K562 (cell line): ENCODE measurements at regions not wholly inside any gene's neighbourhood (a gene's known extent, or its start where the extent isn't known, plus 50 kb on each side); places are given as distances from the start of the nearest gene placed in this dataset.

Experiments
- ATAC-seq: fragments of 200-7000 bp; cut with Tn5 transposase; 3 replicates; pipeline ENCODE4 v1.9.1; 2020; ENCODE audit warnings: moderate library complexity
- BruUV-seq: library from RNA; stranded (reverse); fragments of 400-500 nt; replicated peaks from 2 replicates; lab custom pipeline; 2021; lab: Mats Ljungman, UMichigan
- CTCF ChIA-PET: fragments of 300-600 bp; formaldehyde crosslinking; extraction: SDS; loops from one replicate; lab custom pipeline; 2021; ENCODE audit warnings: low intra/inter-chr PET ratio; lab: Yijun Ruan, JAX
- POLR2A ChIA-PET: fragments of 300-600, 350-650 bp; sonication (Branson Sonifier 250); formaldehyde crosslinking; extraction: SDS; loops from one replicate; lab custom pipeline; 2021; ENCODE audit warnings: antibody characterized with exemption, inconsistent platforms; lab: Yijun Ruan, JAX
- DNase-seq, 4 experiments: peaks; one replicate each; pipeline versions ENCODE4 v3.0.0 to v3.0.0-alpha.2; 2011 to 2018; ENCODE audit warnings: low spot score in 3 of 4, mixed read lengths in 3 of 4; ENCODE audit errors: extremely low read depth in 1 of 4
- FAIRE-seq: peaks from 2 replicates; lab custom pipeline; 2011; peaks lifted over from hg19 to GRCh38; lab: Jason Lieb, UNC
- H2AFZ ChIP-seq: 2 replicates; pipeline ENCODE4 v1.6.0; 2011; ENCODE audit warnings: low read depth, low read length, control low read depth, inconsistent platforms
- H3K27ac ChIP-seq: fragments of 200-600 bp; 3 replicates; pipeline ENCODE4 v1.8.0; 2011; ENCODE audit warnings: low read depth, mild to moderate bottlenecking, control low read depth, inconsistent platforms, low read length, moderate library complexity, mixed read lengths; ENCODE audit errors: extremely low read depth
- H3K27me3 ChIP-seq, 2 experiments: fragments of 300-600 bp in 1 of 2; 2 replicates in 1 of 2; 3 replicates in 1 of 2; pipeline versions ENCODE4 v1.6.0 to v1.8.0; 2011; ENCODE audit warnings: inconsistent platforms in 2 of 2, low read length in 2 of 2, mild to moderate bottlenecking in 1 of 2, mixed read lengths in 1 of 2, moderate library complexity in 1 of 2; ENCODE audit not compliant: control insufficient read depth in 2 of 2, insufficient read depth in 2 of 2
- H3K36me3 ChIP-seq: fragments of 300-600 bp; 3 replicates; pipeline ENCODE4 v1.8.0; 2011; ENCODE audit warnings: mild to moderate bottlenecking, low read length, inconsistent platforms; ENCODE audit not compliant: control insufficient read depth, insufficient read depth
- H3K4me1 ChIP-seq, 2 experiments: fragments of 200-600 bp in 1 of 2; replicated peaks in 1 of 2; 2 replicates in 1 of 2; 3 replicates in 1 of 2; pipeline versions ENCODE4 v1.5.1 to v1.8.0; 2011; ENCODE audit warnings: inconsistent platforms in 2 of 2, low read length in 2 of 2, mild to moderate bottlenecking in 1 of 2, mixed read lengths in 1 of 2, moderate library complexity in 1 of 2; ENCODE audit not compliant: control insufficient read depth in 2 of 2, insufficient read depth in 2 of 2
- H3K4me2 ChIP-seq: 2 replicates; pipeline ENCODE4 v1.6.1; 2011; ENCODE audit warnings: low read length, control low read depth, inconsistent platforms, mixed read lengths; ENCODE audit not compliant: insufficient read depth
- H3K4me3 ChIP-seq: fragments of 200-600 bp; sonication (generic), shearing (Covaris generic); 2 replicates; pipeline ENCODE4 v1.5.1; 2016; ENCODE audit warnings: control low read depth, inconsistent platforms
- H3K79me2 ChIP-seq: fragments of 200-600 bp; 3 replicates; pipeline ENCODE4 v1.8.0; 2011; ENCODE audit warnings: low read length, inconsistent platforms; ENCODE audit not compliant: control insufficient read depth, insufficient read depth
- H3K9ac ChIP-seq, 2 experiments: 2 replicates each; pipeline versions ENCODE4 v1.6.0 to v1.6.1; 2011; ENCODE audit warnings: low read depth in 2 of 2, low read length in 2 of 2, control low read depth in 1 of 2, inconsistent platforms in 1 of 2, mild to moderate bottlenecking in 1 of 2, mixed read lengths in 1 of 2; ENCODE audit not compliant: insufficient read depth in 1 of 2
- H3K9me1 ChIP-seq: one replicate; pipeline ENCODE4 v1.6.0; 2011; ENCODE audit warnings: inconsistent platforms, mild to moderate bottlenecking, low read length, moderate library complexity; ENCODE audit not compliant: control insufficient read depth, insufficient read depth
- H3K9me3 ChIP-seq: replicated peaks from 2 replicates; pipeline ENCODE4 v1.5.1; 2011; ENCODE audit warnings: low read depth, low read length, inconsistent platforms; ENCODE audit not compliant: control insufficient read depth, insufficient read depth
- H4K20me1 ChIP-seq: replicated peaks from 2 replicates; pipeline ENCODE4 v1.6.1; 2011; ENCODE audit warnings: low read length, inconsistent platforms, mixed read lengths; ENCODE audit not compliant: control insufficient read depth, insufficient read depth
- FOXP4 ChIP-seq: sonication (generic); formaldehyde crosslinking; IDR thresholded peaks from 2 replicates; pipeline ENCODE4 v1.8.0; 2022; ENCODE audit warnings: mild to moderate bottlenecking, missing genetic modification reagents, borderline replicate concordance
- ZBTB1 ChIP-seq: sonication (generic); formaldehyde crosslinking; IDR thresholded peaks from 2 replicates; pipeline ENCODE4 v1.8.1; 2023; ENCODE audit warnings: missing genetic modification reagents, low read depth, mild to moderate bottlenecking, borderline replicate concordance
- ZFX ChIP-seq: sonication (generic); formaldehyde crosslinking; IDR thresholded peaks from 2 replicates; pipeline ENCODE4 v1.8.0; 2022; ENCODE audit warnings: mild to moderate bottlenecking, missing genetic modification reagents, moderate library complexity
- WGBS: fragments of 100-300 bp; shearing (Covaris generic); methylation state at CpG from one replicate; pipeline ENCODE4 v1.1.6; 2016; ENCODE audit warnings: low coverage, mixed read lengths; ENCODE audit not compliant: insufficient coverage; ENCODE audit errors: missing lambda C conversion rate; 5-methylcytosine and 5-hydroxymethylcytosine counted together
- in situ Hi-C: fragments of 300-500 bp; cut with MboI; formaldehyde crosslinking; loops from 4 replicates; pipeline ENCODE4 v1.15.0; 2018; ENCODE audit warnings: inconsistent platforms, mixed read lengths
- intact Hi-C: fragments of 100-400 bp; cut with micrococcal nuclease; formaldehyde crosslinking; loops from 2 replicates; pipeline ENCODE4 v1.14.2; 2022

GRCh38 chr6:166779381-166779780 lies 152.3 kb upstream of the RPS6KA2 start:
- TF ChIP-seq ZFX (CRISPR knock-in tag) (no peak), ZBTB1 (CRISPR knock-in tag) (no peak), FOXP4 (CRISPR knock-in tag) (no peak)
- Histone ChIP-seq H3K4me3 (no peak overlapping the region), H3K4me2 (no peak overlapping the region), H3K36me3 (no peaks in the 10 kb centered on the region), H3K9me1 (no peaks in the 10 kb centered on the region), H3K27me3 (peaks cover 17 to 46% of the 10 kb centered on the region in 2 experiments), H4K20me1 (peaks cover 3% of the 10 kb centered on the region; the same call in 1 of the 2 replicates), H2AFZ (no peak overlapping the region), H3K9ac (no peak overlapping the region), H3K9me3 (no peaks in the 10 kb centered on the region), H3K27ac (no peak overlapping the region), H3K79me2 (no peaks in the 10 kb centered on the region), H3K4me1 (peaks cover 0 to 9% of the 10 kb centered on the region in 2 experiments; a peak in 2 of 5 replicates)
- BruUV-seq, result no TSS peak
- ChIA-PET CTCF (interaction anchor here (0.7 kb wide), 1 partner anchor 170 kb away, joined by 3 read pairs; no protein-coding TSS in a partner anchor), POLR2A (interaction anchor here (0.6 to 0.7 kb wide), 2 partner anchors 62 to 619 kb away, joined by 3 to 4 read pairs; no protein-coding TSS in a partner anchor)
- ATAC-seq (no peak), DNase-seq (no peak), FAIRE-seq (no peak)
- WGBS, result 17% methylated on average over 11 of the region's 11 CpGs
- in situ Hi-C loops (loop anchor here (5.0 to 10.0 kb wide), 3 partner anchors 175 to 585 kb away; partner anchors contain the start of gene RNASET2), intact Hi-C loops (loop anchor here (5.0 to 10.0 kb wide), 3 partner anchors 208 to 505 kb away; no protein-coding TSS in a partner anchor)
